Ishikawa (cell line): ENCODE measurements at regions not wholly inside any gene's neighbourhood (a gene's known extent, or its start where the extent isn't known, plus 50 kb on each side); places are given as distances from the start of the nearest gene placed in this dataset.

ENCODE experiments used
- EGR1 ChIP-seq: IDR thresholded peaks from 2 replicates; pipeline ENCODE4 v1.6.1; 2012
- EP300 ChIP-seq: IDR thresholded peaks from 2 replicates; pipeline ENCODE4 v1.6.1; 2012; ENCODE audit warnings: borderline replicate concordance
- MAX ChIP-seq: IDR thresholded peaks from 2 replicates; pipeline ENCODE4 v1.6.1; 2012
- RAD21 ChIP-seq: IDR thresholded peaks from 2 replicates; pipeline ENCODE4 v1.6.1; 2012; ENCODE audit warnings: low read depth
- USF1 ChIP-seq: IDR thresholded peaks from 2 replicates; pipeline ENCODE4 v1.6.1; 2012
- YY1 ChIP-seq: IDR thresholded peaks from 2 replicates; pipeline ENCODE4 v1.6.1; 2012; ENCODE audit warnings: low read depth
- TF ChIP-seq, protein P1 (sequence below): IDR thresholded peaks from 2 replicates; pipeline ENCODE4 v1.6.1; 2012; ENCODE audit warnings: low read depth, mild to moderate bottlenecking

DNA sequence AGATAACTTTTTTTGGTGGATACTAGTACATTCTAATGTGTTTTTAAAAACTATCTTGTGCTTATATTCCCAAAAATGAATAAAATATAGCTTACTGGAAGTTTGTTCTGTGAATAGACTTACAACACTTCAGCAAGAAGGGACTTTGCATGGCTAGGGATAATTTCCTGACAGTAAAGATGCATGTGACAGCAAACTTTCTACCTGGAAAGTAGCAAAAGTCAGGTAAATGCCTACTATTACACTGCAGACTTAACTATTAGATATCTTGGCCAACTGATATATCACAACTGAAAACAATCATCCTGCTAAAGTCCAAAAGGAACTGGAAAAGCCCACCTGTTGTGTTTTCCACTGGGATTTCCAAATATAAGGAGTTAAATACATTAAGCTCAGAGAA, 1753.5 kb upstream of the CELF4 start:
- TF ChIP-seq EP300 (no peak), RAD21 (no peak), YY1 (no peak), MAX (no peak), EGR1 (no peak), USF1 (no peak)
- TF ChIP-seq, protein P1, sequence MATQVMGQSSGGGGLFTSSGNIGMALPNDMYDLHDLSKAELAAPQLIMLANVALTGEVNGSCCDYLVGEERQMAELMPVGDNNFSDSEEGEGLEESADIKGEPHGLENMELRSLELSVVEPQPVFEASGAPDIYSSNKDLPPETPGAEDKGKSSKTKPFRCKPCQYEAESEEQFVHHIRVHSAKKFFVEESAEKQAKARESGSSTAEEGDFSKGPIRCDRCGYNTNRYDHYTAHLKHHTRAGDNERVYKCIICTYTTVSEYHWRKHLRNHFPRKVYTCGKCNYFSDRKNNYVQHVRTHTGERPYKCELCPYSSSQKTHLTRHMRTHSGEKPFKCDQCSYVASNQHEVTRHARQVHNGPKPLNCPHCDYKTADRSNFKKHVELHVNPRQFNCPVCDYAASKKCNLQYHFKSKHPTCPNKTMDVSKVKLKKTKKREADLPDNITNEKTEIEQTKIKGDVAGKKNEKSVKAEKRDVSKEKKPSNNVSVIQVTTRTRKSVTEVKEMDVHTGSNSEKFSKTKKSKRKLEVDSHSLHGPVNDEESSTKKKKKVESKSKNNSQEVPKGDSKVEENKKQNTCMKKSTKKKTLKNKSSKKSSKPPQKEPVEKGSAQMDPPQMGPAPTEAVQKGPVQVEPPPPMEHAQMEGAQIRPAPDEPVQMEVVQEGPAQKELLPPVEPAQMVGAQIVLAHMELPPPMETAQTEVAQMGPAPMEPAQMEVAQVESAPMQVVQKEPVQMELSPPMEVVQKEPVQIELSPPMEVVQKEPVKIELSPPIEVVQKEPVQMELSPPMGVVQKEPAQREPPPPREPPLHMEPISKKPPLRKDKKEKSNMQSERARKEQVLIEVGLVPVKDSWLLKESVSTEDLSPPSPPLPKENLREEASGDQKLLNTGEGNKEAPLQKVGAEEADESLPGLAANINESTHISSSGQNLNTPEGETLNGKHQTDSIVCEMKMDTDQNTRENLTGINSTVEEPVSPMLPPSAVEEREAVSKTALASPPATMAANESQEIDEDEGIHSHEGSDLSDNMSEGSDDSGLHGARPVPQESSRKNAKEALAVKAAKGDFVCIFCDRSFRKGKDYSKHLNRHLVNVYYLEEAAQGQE, result no peak
